ENCODE measurements at regions not wholly inside any gene's neighbourhood (a gene's known extent, or its start where the extent isn't known, plus 50 kb on each side); places are given as distances from the start of the nearest gene placed in this dataset.

DNA sequence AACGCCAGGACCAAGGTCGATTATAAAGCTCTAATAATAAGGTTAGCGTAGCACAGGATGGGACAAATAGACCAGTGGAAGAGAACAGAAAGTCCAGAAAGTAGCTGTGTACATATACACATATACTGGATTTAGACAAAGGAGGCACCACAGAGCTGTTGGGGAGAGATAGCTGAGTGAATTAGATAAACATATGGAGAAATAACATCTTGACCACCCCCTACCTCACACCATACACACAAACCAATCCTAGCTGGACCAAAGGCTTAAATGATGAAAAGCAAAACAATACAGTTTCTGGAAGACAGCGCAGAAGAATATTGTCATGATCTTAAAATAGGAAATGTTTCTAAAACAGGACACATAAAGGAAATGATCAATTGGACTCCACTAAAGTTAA lies 112.9 kb downstream of the PXDC1 start:
- no peak for DNase-seq

DNA sequence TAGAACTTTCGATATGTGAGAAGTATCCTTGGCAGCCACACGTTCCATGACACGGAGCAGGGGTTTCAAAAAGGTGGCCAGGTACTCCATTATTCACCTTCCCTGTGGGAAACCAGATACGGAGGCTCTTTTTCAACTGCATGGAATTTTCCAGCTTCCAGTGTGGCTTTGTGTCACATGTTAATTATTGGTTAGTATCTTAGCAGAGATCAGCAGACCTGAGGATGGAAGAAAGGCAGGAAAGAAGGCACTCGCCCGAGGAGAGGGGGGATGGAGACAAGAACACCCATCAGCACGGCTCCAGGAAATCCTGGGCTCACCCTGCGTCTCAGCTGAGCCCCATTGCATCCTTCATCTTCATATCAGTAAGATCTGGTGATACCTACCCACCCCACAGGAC lies 115.5 kb downstream of the PXDC1 start:
- no peak for DNase-seq

DNA sequence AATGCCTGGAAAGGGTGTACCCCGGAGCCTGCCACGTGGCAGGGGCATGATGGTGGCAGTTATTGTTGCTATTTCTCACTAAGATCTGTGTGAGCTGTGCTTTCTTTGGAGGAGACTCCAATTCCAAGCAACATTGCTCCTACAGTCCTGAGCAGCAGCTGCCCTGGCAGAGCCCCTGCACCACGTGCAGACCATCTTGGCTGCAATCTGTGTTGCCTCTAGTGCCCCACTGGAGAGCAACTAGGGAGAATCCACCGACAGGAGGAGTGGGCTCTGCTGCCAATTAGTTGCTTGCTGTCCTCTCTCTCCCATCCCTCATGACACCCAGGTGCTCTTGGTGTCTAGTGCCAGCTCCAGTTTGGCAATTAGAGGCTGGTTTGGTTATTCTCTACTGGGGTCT lies 116.0 kb downstream of the PXDC1 start:
- DNase-seq: no peak

DNA sequence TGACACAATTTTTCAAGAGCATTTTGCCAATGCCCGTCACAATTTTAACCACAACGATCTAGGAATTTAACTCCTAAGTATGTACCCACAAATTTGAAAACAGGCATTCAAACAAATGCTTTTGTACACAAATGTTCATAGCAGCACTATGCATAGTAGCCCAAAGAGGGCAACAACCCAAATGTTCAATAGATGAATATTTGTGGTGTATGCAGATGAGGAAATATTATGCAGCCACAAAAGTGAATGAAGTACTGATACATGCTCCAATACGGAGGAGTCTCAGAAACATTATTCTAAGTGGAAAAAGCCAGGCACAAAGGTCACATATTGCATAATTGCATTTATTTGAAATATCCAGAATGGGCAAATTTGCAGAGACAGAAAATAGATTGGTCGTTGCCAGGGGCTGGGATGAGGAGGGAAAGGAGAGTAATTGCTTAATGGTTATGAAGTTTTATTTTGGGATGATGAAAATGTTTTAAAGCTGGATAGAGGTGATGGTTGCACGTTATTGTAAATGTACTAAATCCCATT lies 117.2 kb downstream of the PXDC1 start:
- no peak for DNase-seq

DNA sequence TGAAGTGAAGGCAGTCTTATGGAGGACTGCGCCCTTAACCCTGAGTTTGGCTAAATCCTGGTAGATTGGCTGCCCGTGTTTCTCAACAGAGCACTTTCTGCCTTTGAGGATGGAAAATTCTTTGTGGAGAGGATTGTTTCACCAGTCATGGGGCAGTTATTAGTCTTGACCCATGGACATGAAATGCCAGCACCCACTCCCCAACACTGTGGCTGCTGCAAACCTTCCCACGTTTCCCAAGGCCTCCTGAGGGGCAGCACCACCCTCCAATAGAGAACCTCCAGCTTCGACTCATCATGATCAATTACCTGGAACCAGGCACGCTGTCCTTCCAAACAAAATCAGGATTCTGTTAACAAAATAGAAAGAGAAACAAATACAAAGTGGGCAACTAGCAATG lies 117.8 kb downstream of the PXDC1 start:
- no peak for DNase-seq

DNA sequence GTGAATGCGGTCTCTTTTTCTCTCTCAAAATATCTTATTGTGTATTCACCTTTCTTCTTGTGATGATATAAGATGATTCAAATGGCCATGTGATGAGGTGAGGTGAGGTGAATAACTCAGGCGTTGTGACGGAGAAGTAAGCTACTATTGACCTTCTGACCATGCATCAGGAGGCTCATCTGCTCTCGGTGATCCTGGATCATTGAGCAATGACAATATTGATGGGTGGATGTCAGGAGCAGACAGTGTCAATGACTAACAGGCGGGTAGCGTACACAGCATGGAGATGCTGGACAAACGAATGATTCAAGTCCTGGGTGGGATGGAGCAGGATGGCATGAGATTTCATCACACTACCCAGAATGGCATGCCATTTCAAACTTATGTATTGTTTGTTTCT lies 119.6 kb downstream of the PXDC1 start:
- DNase-seq: no peak

DNA sequence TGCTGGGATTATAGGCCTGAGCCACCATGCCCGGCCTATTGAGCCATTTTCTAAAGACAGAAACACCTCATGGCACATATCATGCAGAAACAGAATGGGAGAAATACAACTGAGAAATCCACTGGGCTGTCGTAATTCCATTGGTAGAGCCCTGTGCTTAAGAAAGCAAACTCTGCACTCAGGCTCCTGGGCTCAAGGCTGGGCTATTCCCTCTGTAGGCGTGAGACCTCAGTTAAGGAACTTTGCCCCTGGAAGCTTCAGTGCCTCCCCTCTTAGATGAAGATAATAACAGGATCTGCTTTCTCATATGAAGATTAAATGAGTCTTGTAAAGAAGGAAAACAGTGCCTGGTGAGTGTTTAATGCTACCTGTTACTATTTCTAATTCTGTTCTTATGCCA lies 120.3 kb downstream of the PXDC1 start:
- DNase-seq: no peak

DNA sequence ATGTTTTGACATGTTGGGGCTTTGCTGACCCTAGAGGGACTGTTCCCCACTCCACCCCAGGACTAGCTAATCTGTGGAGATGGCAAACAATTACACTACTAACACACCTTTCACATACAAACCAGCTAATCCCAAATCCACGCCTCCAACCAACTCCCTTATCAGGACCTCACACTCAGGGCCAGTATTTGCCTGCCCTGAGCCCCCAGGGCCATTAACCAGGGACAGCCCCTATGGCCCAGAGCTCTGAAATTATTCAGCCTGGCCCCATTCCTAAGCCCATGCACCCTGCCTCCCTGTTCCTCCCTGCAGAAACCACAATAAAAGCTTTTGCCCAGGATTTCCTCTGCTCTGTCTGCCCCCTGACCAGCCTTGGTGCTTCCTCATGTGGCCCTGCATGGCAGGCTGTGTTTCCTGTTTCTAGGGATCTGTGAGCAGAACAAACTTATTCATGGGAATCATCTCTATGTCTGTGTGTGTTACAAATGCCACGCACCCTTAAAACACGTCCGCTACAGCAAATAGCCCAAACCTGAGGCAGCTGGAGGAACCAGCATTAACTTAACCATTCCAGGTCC lies 121.2 kb downstream of the PXDC1 start:
- DNase-seq: no peak

DNA sequence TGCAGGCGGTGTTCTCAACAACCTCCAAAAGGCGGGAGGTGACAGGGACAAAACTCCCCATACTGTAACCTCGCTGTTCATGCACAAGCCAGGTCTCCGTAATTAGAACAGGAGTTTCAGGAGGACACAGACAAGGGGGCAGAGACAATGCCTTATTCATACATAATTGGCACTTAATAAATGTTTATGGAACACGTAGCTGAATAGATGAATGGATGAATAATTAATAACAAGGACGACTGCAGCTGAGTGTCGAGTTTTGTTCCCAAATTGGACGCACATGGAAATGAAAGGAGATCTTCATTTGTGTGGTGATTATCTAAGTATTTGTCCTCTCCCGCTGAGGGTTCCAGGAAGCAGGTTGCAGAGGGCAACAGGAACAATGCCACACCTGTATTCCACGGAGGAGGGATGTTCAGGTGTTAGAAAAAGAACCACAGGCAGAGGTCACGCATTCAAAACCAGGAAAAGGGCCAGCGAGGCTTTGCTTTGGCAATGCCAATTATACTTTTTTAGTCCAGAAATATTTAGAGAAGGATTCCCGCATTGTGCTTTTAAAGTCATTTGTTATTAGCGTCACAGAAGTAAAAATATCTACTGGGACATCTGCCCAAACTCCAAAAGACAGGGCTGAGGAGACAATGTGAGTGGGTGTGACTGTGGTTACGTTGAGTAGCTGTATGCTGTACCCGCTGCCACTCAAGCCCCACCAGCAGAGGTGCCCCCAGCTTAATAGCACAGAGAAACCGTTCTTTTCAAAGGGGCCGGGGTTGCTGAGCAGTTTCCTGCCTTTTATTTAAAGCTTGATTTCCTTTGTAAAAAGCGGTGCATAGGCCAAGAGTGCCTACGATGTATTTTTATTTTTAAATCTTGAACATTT lies 123.3 kb downstream of the PXDC1 start:
- peak; percentile 71 for DNase-seq

DNA sequence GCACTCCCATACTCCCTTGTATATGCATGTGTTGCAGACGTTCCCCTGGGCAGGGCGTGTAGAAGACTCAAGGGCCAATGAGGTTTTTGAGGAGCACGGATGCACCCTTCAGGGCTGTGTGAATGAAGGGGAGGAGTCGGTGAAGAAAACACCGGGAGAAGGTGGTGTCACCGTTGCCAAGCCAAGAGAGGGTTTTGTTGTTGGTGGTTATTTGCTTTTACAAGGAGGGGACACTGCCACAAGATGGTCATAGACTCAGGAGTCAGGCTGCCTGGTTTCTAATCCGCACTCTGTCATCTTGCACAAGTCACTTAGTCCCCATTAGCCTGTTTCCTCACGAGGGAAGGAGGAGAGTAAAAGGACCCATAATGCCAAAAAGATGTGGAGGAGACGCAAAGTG lies 124.0 kb downstream of the PXDC1 start:
- no peak for DNase-seq

DNA sequence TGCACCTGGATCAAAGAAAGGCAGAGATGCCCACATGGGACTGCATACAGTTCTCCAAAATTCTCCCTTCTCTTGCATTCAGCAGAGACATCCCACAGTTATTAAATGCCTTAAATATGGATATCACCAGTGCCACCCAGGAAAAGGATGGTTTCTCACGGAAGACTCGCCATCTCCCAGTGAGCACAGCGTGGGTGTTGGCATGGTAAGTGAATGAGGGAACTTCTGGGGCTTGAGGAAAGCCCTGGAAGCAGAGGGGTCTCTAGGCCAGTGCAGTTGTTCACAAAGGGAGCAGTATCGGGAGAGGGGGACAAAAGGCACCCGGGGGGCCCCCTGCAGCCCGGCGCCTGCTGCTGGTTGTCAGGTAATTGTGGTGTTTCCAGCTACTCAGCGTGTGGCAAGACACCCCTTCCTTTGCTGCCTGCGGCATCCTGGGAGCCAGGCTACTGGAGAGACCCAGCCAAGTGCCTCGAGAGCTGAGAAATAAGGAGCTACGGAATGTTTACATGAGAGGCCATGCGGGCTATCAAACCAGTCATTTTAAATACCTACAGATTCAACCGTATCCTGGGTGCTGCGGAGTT lies 125.4 kb downstream of the PXDC1 start:
- no peak for DNase-seq

DNA sequence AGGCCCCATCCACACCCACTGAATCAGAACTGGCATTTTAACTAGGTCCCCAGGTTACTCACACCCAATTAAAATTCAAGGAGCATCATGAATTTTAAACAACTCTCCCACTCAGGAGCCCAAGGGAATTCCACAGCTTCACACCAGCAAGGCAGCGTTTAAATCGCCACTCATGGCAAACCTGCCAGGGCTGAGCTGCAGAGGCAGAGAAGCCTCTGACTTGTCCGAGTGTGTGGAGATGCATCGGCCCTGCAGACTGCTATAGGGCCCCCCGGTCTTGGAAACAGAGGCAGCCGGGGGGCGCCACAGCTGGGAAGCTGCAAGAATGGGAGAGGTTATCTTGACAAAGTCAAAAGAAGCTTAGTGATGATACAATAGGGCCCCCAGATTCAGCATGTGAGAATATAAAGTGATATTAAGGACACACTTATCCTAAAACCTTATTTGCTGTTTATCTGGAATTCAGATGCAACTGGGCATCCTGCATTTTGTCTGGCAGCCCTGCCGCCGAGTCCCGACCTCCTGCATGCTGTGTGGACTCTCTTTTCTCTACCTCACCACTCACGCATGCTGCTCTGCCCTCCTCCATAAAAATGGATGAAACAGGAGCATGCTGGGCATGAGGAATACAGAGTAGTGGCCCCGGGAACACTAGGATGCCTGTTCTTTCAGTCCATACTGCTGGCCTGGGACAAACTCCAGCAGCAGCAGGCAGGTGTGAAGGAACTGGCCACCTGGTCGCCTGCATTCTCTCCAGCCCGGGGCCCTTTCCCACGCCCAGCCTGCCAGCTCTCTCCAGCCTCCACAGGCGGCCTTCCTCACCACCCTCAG lies 126.1 kb downstream of the PXDC1 start:
- DNase-seq: no peak

DNA sequence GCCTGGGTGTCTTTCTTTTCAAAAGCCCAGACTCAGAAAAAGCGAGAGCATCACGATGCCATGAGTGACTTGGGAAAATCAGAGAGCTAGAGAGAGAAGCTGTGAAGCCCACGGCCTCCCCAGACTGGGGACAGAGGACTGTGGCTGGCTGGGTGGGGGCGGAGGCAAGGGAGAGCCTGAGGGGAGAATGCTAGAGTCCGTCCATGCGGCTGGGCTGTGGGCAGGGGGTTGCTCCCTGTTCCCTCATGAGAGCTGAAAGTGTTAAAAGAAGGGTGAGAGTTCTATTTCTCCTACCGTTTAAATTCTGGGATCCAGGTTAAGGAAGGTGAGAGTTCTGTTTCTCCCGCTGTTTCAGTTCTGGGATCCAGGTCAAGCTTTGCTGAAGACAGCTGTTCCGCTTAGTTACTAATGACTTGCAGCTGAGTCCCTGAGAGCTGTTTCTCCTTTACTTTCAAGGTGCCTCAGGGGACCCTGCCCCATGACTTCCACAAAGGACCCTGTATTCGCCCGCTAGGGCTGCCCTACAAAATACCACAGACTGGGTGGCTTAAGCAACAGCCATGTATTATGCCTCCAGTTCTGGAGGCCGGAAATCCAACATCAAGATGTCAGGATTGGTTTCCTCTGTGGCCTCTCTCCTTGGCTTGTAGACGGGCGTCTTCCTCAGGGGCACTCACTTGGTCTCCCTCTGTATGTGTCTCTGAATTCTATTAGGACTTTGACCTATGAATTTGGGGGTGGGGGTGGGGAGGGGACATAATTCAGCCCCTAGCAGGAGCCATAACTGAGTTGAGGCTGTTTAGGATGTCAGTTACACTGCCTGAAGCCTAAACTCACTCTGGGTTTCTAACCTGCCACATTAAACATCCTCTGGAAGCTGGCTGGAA lies 127.0 kb downstream of the PXDC1 start:
- DNase-seq: no peak

DNA sequence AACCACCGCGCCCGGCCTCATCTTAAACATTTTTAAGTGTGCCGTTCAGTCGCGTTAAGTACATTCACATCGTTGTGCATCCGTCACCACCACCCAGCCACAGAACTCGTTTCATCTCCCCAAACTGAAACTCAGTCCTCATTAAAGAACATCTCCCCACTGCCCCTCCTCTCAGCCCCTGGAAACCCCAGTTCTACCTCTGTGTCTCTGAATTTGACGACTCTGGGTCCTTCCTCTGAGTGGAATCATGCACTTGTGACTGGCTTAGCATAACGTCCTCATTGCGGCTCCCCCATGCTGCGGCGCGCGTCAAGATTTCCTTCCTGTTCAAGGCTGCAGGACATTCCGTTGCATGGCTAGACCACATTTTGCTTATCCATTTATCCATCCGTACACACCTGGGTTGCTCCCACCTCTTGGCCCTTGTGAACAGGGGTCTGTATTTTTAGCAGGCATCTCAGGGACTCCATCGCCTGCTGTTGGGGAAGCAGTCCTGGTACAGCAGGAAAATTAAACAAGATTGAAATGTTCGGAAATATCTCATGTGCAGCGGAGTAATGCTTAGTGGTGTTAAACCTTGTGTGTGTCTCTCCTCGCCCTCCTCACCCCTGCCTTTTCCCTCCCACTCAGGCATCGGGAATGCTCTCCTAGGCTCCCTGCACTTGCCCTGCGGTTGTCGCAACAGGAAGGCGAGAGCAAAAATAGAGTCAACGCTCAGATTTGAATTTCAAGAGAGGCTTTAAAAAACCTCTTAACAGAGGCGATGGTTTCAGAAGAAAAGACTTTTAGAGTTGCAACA lies 127.9 kb downstream of the PXDC1 start:
- DNase-seq: no peak

DNA sequence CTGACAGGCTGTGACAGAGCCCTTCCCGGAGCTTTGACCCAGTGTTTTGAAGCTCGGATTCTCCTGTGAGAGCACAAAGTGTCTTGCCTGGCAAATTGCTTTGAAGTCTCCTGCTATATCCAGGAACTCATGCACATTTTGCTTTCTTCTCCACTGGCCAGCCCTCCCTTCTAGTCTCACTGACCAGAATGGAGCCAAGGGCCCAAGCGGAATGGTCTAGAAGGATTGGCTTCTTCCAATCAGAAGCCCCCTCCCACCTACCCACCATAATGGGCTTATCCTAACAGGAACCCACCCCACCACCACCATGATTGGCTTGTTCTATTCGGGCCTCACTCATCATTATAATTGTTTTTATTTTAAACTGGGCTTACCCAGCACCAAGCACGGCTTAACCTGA lies 130.1 kb downstream of the PXDC1 start:
- DNase-seq: no peak

DNA sequence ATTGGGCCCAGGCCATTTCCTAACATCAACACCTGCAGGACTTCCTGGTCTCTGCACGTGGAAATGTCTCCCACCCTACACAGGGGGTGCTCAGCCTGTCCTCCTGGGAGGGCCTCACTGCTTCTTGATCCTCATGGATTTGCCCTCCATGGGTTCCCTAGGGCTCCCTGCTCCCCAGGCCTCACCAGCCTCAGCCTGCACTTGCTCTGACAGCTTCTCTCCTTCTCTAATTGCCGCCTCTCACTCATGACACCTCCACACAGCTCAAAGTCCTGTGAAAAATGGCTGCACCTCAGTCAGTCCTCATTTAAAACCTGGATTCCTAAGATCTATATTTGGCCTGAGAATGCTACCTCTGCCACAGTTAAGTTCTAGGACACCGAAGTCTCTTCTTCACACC lies 130.6 kb downstream of the PXDC1 start:
- DNase-seq: no peak

DNA sequence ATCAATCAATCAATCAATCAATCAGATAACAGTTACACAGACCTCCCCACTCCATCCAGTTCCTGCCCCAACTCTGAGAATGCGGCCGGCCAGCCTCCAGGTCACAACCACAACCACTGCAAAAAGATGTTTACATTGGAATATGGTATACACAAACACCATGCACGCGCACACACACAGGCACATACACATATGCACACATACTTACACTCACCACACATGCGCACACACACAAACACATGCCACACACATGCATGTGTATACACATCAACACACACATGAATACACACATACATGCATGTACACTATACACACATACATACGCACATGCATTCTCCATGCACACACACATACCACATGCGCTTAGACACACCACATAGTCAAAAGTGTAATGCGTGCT lies 131.1 kb downstream of the PXDC1 start:
- no peak for DNase-seq

DNA sequence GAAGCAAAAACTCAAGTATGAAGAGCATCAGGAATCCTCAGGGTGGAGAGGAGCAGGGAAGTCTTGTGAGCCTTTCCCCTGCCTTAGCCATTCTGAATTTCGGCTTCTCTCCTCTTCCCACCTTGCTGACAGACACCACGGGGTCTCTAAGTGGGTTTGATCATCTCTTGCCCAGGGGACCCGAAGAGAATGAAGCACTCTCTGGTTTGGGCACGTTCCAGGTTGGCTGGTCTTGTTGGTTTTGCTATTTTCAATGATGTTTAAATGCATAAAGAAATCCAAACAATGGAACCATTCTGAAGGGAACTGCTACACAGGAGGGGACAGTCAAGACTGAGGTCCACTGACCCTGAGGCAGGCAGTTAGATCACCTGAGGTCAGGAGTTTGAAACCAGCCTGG lies 131.7 kb downstream of the PXDC1 start:
- no peak for DNase-seq

DNA sequence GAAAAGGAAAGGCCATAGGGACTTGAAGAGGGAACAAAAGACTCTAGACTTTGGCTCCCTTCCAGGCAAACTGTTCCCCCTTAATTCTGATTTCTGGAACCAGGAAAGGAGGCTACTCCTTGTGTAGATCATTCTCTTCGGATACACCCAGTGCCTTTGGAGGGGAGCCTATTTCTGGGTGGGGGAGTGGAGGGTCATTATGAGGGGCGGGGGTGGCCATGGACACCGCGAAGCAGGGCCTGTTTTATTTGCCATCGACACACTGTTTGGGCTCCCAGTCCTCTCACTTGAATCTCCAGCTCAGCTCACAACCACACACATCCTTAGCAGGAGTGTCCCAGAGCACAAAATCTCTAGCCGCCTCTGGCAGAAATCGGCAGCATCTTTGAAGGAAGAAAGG lies 132.3 kb downstream of the PXDC1 start:
- no peak for DNase-seq

DNA sequence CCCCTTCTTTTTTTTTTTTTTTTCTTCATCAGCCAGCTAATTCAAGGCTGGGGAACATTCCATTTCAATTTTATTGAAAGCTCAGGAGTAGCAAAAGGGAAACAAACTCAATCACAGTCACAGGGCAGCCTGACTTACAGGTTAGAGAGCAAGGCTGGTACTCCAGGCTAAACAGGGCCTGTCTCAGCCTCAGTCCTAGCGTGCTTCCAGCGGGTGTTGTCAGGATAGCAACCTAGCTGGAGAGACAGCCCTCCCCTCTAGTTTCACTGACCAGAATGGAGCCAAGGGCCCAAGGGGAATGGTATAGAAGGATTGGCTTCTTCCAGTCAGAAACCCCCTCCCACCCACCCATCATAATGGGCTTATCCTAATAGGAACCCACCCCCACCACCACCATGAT lies 132.9 kb downstream of the PXDC1 start:
- no peak for DNase-seq

DNA sequence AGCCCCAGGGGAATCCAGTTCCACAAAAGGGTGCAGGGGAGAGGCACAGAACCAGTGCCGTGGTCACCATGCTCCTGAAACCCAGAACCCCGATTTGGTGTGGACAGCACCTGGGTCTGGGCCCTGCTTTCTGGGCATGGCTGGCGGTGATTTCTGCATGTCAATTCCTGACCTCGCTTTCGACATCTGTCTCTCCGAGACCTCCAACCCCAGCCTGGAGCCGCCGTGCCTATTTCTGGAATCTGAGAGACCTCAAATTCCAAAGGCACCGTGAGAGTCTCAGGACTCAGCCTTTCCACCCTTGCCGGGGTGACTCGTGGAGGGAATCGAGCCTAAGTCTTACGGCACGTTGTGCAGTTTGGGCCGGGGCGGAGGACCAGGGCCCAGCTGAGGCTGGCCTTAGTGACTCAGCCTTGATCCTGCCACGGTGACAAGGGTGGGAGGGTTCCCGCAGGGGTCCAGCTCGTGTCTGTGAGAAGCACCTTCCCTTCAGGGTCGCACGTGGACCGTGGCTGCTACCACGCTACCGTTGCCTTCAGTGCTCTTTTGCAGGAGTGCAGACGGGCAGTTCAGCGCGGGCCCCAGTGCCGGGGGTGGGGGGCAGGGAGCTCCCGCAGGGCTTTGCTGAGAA lies 133.7 kb downstream of the PXDC1 start:
- DNase-seq: no peak

All from NCI-H1417 treated with DMSO at 0.1 percent for 48 hours (cell line).